ENCODE measurements at regions not wholly inside any gene's neighbourhood (a gene's known extent, or its start where the extent isn't known, plus 50 kb on each side); places are given as distances from the start of the nearest gene placed in this dataset.
"Not testable (repeated sequence)": the region's sequence is repeated elsewhere in the genome, so short reads cannot be mapped to it uniquely, and the experiment has no call there.

DNA sequence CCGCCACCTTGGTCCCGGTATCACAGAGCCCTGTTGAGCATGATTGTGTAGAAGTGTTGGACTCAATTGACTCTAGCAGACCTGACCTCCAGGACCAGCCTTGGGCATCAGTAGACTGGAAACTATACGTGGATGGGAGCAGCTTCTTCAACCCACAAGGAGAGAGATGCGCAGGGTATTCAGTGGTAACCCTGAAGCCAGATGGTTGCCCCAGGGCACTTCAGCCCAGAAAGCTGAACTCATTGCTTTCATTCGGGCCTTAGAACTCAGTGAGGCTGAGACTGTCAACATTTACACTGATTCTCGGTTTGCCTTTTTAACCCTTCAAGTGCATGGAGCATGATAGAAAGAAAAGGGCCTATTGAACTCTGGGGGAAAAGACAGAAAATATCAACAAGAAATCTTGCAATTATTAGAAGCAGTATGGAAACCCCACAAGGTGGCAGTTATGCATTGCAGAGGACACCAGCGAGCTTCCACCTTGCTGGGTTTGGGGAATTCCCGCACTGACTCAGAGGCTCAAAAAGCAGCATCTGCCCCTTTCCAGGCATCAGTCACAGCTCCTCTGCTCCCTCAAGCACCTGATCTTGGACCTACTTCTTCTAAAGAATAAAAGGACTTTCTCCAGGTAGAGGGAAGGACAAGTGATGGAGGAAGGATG is 83.3 kb upstream of the TANC1 start:
- TF ChIP-seq, protein P1, sequence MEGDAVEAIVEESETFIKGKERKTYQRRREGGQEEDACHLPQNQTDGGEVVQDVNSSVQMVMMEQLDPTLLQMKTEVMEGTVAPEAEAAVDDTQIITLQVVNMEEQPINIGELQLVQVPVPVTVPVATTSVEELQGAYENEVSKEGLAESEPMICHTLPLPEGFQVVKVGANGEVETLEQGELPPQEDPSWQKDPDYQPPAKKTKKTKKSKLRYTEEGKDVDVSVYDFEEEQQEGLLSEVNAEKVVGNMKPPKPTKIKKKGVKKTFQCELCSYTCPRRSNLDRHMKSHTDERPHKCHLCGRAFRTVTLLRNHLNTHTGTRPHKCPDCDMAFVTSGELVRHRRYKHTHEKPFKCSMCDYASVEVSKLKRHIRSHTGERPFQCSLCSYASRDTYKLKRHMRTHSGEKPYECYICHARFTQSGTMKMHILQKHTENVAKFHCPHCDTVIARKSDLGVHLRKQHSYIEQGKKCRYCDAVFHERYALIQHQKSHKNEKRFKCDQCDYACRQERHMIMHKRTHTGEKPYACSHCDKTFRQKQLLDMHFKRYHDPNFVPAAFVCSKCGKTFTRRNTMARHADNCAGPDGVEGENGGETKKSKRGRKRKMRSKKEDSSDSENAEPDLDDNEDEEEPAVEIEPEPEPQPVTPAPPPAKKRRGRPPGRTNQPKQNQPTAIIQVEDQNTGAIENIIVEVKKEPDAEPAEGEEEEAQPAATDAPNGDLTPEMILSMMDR (IDR thresholded peaks at IDR 0.05; ENCODE audit: extremely low read depth in 1 of 2, insufficient read depth in 1 of 2, low read depth in 1 of 2, low read length in 2 of 2), result not testable (repeated sequence)
- not testable (repeated sequence) for TF ChIP-seq POLR2A (IDR thresholded peaks at IDR 0.05; ENCODE audit: low read depth, low read length); POLR2AphosphoS5 (IDR thresholded peaks at IDR 0.05; ENCODE audit: insufficient read depth, low read depth, low read length); GATA2 (IDR thresholded peaks at IDR 0.05; ENCODE audit: insufficient read depth, insufficient read length, low read depth, low read length); EZH2 (IDR thresholded peaks at IDR 0.05; ENCODE audit: borderline replicate concordance, low read depth, low read length, severe bottlenecking); MYC (IDR thresholded peaks at IDR 0.05; ENCODE audit: low read depth, low read length)
- TF ChIP-seq, protein P2, sequence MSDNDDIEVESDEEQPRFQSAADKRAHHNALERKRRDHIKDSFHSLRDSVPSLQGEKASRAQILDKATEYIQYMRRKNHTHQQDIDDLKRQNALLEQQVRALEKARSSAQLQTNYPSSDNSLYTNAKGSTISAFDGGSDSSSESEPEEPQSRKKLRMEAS (IDR thresholded peaks at IDR 0.05; ENCODE audit: insufficient read depth, insufficient read length), result not testable (repeated sequence)

All from endothelial cell of umbilical vein (primary cell).